NCI-H2171 treated with DMSO at 0.1 percent for 48 hours (cell line): ENCODE measurements at regions not wholly inside any gene's neighbourhood (a gene's known extent, or its start where the extent isn't known, plus 50 kb on each side); places are given as distances from the start of the nearest gene placed in this dataset.

Experiments used
- DNase-seq: peaks from one replicate; lab custom pipeline; 2025; lab: John Stamatoyannopoulos, UW

DNA sequence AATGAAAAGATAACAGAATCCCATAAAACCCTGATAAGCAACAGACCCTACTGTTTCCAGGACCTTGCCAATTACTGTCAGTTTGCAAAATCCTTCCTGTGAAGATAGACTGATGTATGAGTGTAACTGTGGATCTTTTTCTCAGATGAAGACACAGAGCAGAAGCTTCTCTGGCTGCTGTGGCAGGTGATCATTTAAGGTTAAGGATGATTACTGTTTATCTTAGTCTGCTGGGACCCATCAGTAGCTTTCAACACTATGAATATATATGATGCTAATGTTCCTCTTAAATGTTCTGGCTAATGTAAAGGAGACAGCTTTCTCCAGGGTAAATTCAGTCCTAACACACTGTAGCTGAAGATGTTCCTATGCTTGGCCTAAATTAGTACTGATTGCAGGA, 56.0 kb upstream of the CTTNBP2 start:
- DNase-seq: no peak

DNA sequence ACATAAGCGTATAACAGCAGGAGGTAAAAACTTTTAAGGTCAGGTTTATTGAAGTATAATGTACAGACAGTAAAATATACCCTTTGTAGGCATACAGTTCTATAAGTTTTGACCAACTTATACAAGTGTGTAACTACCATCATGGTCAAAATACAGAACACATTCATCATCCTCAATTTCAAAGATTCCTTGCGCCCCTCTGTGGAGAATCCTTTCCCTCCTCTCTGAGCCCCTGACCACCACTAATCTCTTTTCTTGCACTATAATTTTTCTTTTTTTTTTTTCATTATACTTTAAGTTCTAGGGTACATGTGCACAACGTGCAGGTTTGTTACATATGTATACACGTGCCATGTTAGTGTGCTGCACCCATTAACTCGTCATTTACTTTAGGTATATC, 58.1 kb upstream of the CTTNBP2 start:
- no peak for DNase-seq

DNA sequence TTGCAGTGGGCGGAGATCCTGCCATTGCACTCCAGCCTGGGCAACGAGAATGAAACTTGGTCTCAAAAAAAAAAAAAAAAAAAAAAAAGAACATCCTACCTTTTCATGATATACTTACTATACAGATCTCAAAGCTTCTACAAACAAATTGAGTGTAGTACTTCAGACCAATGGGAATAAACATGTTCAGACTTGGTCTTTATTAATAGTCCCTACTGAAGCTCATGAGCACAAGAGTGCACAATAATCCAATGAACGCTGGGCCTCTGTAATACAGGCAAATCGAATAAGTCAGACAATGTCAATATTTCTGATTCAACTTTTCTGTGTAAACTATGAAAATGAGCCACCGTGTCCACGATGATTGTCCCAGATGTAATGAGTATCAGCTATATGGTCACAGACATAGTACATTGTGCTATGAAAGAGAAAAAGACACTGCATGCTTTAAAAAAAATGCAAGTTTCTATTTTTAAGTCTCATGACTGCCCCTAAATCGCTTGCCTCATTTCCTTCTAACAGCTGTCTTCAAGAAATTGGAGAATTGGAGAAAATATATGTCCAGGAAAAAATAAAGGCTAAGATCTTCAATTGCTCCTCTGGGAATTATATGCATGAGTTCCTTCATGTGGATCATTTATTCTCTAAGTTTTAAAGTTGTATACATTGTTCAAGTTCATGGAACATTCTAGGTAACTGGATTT, 64.0 kb upstream of the CTTNBP2 start:
- DNase-seq: no peak

GRCh38 chr7:117937753-117938483, 64.7 kb upstream of the CTTNBP2 start:
- DNase-seq: no peak

DNA sequence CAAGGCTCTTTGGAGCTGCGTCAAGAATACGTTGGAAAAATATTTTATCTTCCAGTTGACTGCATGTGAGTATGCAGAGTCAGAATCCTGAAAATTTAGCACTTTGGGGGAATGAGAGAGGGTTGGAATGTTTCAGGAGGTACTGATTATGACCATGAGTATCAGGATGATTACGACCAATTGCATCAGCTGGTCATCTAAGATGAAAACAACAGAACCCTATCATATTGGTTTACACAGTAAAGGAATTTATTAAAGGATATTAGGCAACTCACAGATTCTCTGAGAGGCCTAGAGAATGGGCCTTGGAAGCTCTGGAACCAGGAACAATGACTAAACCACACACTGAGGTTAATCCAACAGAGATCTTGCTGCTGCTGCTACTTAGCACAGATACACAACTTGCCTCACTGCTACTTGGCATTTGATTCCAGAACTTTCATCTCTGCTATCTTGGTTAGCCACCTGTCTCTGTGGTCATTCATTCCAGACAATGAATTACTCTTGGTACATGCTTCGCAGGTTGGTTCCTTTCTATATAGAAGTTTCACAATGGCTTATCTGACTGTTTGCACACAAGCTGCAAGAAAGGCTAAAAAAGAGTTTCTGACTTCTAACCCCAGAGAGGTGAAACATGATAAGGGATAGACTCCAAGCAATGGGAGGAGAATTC, 68.0 kb upstream of the CTTNBP2 start:
- DNase-seq: no peak

DNA sequence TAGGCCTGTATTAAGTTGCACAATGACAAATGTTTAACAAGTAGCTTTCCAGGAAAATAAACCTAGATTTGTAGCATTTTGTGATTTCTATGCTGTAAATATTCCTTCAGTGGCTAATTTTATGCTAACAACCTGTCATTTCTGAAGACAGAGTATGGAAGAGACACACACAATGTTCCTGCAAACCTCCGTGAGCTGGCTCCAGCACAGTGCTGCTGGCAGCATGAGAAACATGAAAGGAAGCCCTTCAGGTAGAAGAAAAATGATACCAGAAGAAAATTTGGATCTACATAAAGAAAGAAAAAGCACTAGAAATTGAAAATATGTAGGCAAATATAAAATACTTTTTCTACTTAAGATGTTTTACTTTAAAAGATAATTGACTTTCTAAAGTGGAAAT, 69.5 kb upstream of the CTTNBP2 start:
- no peak for DNase-seq

GRCh38 chr7:117944886-117945285, 71.6 kb upstream of the CTTNBP2 start:
- no peak for DNase-seq

- DNase-seq: no peak
These were observed 73.0 kb upstream of the CTTNBP2 start for GRCh38 chr7:117946151-117946633.

DNA sequence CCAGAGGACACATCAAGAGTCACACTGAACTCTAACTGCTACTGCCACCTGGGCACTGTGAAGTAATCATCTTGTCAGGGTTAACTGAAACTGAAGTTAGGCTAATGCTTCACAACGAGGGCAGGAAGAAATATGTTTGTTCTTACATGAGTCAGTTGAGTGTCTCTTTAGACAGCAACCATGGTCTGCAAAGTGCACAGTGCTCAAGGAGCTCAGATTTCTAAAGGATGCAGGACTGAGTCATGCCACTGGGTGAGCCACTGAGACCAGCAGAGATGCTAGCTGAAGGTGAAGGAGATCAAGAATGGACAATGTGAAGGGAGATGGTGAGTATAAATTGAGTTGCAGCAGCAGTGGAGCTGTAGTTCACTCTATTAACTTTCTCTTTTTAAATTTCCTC, 76.0 kb upstream of the CTTNBP2 start:
- DNase-seq: no peak

DNA sequence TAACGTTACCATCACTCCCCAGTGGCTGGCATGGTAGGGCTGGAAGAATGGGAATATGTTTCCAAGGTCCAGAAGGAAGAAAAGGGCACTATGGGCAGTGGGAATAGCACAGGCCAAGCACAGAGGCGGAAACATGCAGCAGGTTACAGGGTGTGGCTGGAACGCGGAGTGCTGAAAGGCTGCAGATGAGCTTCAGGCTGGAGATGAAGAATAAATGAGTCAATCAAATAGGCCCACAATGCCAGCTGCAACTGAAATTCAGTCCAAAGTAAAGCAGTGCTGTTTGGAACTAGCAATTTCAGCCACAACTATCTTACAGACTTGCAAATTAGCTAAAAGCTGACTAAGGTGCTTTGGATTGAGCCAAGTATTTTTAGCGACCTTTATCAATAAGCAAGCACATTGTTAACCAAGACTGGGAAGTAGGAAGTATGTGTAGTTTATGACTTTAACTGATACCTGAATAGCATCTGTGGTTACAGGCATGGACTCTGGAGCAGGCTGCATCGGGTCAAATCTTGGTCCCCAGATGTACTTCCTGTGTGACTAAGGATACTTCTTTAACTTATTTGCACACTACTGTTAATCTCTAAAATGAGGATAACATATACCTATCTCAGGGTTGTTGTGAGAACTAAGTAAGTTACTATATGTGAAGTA, 77.5 kb upstream of the CTTNBP2 start:
- no peak for DNase-seq

DNA sequence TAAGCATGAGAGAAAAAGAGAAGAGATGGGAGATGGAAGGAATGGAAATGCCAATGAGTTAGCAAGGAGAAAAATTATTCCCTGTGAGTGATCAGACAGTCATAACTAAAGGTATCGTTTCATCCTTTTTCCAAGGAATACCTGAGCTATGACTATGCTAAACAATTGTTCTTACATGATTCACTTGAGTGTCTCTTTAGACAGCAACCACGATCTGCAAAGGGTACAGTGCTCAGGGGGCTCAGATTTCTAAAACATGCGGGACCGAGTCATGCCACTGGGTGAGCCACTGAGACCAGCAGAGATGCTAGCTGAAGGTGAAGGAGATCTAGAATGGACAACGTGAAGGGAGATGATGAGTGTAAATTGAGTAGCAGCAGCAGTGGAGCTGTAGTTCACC, 78.0 kb upstream of the CTTNBP2 start:
- no peak for DNase-seq

DNA sequence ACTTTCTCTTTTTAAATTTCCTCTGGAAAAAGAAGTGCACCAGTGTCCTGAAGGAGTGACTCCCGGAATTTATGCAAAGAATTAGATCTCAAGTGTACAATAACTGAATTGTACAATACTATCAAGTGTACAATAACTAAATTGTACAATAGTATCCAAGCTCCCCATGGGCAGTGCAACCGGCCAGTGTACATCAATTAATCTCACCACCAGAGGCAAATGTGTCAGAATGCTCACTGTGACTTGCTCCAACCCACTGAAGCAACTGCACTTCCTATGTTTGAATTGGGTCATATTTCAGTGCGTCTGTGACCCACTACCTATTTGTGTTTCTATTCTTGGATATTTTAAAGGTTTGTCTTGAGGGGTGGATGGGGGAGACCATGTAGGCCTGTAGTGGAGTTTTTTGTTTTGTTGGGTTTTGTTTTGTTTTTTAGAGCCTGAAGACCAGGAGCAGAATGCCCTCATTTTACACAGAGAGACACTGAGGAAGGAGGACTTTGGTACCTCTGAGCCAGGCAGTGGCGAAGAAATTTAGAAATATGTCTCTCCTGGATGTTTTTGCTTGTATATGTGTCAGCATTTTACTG, 78.5 kb upstream of the CTTNBP2 start:
- no peak for DNase-seq

DNA sequence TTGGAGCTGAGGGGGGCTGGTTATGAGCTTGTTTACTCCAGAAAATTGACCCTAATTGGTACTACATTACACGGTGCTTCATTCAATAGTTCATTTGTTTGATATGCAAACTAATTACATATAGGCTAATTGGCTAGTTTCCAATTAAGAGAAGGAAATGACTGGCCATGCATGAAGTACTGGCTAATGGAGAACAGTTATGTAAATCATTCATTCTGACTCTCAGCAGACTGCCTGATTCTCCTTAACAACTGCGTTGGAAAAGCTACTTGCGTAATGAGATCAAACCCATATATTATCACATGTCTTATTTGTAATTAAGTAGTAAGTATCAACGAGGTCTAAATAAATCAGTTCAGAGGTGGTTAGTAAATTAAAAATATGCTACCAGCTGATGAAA, 81.8 kb upstream of the CTTNBP2 start:
- DNase-seq: no peak

GRCh38 chr7:117960351-117960750, 87.1 kb upstream of the CTTNBP2 start:
- no peak for DNase-seq

DNA sequence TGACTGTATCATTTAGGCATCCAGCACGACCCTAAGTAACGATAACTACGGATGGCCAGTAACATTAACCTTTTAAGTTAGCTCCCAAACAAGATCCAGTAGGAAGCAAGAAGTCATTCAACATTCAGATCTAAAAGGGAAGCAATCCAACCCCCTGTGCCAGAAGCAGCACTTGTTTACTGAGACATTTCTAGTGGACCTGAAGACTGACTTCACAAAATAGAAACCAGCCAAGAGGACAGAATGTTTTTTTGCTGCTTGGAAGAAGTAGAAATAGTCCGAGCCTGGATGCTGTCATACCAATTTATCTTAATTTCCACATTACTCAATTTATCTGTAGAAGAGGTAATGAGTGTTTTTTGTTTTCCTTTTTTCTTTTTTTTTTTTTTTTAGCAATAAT, 88.0 kb upstream of the CTTNBP2 start:
- no peak for DNase-seq

GRCh38 chr7:117962366-117962994, 89.2 kb upstream of the CTTNBP2 start:
- DNase-seq: no peak

GRCh38 chr7:117963264-117964197, 90.3 kb upstream of the CTTNBP2 start:
- DNase-seq: no peak

DNA sequence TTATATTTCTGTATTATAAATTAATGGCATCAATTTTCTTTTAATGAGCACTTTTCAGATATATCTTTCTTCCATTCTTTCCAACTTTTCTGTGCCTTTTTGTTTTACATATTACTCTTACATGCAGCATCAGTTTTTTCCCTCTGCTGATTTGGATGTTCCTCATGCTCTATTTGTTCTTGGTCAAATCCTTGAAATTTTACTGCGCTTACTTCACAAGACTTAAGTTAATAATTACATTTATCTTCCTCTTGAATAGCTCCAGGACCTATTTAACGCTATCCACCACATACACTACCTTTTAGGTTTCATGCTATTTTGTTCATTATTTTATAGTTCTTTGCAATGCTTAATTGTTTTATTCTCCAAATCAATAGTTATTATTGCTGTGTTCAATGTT, 97.6 kb upstream of the CTTNBP2 start:
- no peak for DNase-seq

GRCh38 chr7:117971556-117972244, 98.5 kb upstream of the CTTNBP2 start:
- DNase-seq: no peak

- DNase-seq: no peak
These were observed 99.4 kb upstream of the CTTNBP2 start for GRCh38 chr7:117972606-117973005.
